HG03095 (cell line): ENCODE measurements at regions not wholly inside any gene's neighbourhood (a gene's known extent, or its start where the extent isn't known, plus 50 kb on each side); places are given as distances from the start of the nearest gene placed in this dataset.
"Not testable (repeated sequence)": the region's sequence is repeated elsewhere in the genome, so short reads cannot be mapped to it uniquely, and the experiment has no call there.

ENCODE experiments used
- ATAC-seq: cut with Tn5 transposase; IDR thresholded peaks from one replicate; pipeline ENCODE4 v1.9.1; 2021; ENCODE audit warnings: moderate library complexity; ENCODE audit not compliant: unreplicated experiment

DNA sequence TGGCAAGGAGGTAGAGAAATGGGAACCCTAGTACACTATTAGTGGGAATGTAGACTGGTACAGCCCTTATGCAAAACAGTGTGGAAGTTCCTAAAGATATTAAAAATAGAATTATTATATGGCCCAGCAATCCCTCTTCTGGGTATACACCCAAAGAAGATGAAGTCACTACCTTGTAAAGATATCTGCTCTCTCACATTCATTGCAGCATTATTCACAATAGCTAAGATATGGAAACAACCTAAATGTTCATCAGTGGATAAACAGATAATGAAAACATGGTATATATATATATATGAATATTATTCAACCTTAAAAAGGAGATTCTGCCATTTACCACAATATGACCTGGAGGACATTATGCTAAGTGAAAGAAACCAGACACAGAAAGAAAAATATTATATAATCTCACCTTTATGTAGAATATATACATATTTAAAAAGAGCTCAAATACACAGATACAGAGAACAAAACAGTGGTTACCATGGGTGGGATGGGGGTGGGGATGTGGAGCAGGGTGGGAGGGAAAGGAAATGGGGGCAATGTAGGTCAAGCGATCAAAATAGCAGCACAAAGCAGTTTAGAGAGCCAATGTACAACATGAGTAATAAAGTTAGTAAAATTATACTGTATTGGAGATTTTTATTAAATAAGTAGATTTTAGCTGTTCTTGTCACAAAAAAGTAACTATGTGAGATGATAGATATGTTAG is 138.6 kb downstream of the SPRY1 start:
- no peak for ATAC-seq

DNA sequence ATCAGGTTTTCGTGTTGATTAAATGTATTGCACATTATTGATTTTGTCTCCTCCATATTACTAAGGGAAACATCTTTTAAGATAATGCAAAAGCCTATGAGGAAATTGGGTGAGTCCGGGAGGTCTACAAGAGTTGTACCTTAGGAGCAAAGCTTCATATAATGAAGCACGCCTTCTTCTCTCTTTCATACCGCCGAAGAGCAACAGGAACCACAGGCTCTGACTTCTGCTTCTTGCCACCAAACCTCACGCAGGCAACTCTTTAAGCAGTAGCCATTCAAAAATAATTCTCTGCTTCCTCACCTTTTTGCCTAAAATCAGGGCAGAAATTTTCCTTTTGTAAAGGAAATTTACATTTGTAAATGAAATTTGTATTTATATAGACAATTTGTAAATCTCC is 139.6 kb downstream of the SPRY1 start:
- ATAC-seq = no peak

DNA sequence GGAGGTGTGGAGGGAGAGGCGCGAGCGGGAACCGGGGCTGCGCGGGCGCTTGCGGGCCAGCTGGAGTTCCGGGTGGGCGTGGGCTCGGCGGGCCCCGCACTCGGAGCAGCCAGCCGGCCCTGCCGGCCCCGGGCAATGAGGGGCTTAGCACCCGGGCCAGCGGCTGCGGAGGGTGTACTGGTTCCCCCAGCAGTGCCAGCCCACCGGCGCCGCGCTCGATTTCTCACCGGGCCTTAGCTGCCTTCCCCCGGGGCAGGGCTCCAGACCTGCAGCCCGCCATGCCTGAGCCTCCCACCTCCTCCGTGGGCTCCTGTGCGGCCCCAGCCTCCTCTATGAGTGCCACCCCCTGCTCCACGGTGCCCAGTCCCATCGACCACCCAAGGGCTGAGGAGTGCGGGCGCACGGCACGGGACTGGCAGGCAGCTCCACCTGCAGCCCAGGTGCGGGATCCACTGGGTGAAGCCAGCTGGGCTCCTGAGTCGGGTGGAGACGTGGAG is 141.4 kb downstream of the SPRY1 start:
- not testable (repeated sequence) for ATAC-seq

DNA sequence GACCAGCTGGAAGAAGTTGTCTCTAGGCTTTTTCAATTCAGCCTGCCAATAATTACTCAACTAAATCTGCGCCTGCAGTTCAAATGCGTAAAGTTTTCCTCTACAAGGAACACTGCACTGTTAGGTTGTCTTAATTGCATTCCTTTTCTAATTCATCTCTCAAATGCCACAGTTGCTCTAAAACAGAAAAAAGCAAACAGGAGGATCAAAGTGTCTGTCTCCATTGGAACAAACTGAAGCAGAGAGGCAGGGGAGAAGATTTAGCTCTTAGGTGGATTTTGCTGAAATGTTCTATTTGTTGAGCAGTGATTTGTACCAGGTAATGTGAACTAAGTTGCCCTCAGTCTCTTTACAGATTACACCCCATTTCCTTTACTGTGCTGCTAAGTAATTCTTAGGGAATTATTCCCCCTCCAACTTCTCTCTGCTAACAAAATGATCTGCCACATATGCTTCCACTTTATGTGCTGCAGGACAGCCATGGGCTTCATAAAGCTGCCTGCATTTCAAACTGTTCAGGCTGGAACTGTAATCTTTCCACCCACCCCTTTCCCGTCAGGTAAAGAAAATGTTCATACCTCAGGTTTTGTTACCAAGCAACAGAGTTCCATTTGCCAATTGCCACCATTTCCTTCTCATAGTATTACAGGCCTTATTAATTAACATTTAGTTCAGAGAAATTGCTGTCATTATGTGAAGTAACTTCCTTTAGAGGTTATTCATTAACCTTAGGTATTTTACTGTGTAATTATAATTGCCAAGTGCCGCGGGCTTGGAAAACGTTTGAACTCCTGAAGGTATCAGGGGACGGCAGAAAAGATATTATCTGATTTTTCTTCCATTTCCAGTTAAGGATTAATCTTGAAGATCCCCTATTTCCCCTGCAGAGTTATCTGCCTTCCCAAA is 149.3 kb downstream of the SPRY1 start:
- no peak for ATAC-seq

DNA sequence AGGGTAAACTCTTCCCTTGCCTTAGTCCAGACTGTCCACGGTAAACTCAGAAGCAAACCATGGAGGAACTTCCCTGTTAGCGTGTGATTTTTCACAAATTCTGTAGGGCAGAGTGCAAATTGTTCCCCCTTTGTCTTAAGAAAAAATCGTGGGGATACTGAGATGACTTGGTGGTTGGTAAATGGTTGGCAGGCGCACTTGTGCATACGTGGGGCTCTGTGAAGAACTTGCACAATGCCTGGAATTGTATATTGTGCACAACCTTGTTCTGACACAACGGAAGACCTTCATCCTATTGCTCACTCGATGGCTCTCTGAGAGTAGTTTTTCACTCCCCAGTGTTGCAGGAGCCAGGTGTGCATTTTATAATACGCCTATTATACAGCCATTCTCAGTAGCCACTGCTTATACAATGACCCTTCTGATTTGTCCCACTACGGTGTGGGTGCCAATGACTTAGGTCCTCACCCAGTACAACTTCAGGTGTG is 150.0 kb downstream of the SPRY1 start:
- no peak for ATAC-seq

DNA sequence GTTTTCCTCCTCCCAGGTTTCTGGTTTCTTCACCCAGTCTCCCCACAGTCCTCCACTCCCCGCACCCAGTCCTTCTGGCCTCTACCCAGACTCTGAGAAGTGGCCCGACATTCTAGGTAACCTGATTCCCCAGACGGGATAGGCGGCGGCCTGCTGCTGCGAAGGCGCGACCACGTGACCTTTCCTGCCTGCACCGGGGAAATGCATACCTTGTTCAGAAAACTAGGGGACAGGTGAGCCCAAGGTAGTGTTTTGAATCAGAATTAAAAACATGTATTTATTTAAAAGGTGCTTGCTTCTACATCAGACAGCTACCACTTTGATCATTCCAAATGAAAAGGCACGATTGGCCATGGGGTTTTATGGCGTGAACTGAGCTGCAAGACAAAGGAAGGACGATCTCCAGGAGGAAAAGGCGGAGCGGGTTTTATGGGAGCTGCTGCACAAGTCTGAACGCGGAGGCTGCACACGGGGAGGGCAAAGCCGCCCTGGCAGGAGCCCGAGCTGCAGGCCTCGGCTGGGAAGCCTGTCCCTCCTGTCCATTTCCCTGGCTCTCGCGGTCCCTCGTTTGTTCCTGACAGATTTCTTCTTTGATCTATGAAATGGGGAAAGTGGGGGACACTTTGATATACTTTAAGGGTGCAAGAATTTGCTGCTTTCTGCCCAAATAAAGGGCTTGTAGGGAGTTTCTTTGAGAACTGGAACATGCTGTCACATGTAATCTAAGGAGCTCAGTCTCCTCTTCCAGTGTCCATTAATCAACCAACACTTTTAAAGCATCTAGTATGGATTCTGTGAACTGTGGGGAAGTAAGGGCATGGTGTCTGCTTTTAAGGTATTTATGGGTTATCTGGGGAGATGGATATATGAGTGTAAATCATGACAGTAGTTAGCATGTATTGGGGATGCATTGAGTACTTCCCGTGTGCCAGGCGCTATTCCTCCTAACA is 150.9 kb downstream of the SPRY1 start:
- ATAC-seq = no peak

DNA sequence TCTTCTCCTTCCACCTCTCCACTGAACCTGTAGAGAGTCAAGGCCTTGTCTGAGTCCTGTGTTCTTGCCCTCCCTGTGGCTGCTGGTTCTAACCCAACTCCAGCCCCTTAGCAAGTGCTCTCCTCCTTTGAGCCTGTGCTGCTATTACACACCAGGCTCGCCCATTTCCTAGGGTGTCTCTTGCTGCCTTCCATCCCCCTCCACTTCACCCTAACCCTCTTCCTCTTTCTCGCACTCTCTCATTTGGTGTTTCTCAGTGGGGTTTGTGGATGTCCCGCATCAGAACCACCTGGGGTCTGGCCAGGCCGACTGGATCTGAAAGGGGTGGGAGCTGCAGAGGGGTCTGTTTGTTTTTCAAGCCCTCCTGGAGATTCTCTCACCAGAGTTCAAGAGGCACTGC is 156.7 kb downstream of the SPRY1 start:
- no peak for ATAC-seq

DNA sequence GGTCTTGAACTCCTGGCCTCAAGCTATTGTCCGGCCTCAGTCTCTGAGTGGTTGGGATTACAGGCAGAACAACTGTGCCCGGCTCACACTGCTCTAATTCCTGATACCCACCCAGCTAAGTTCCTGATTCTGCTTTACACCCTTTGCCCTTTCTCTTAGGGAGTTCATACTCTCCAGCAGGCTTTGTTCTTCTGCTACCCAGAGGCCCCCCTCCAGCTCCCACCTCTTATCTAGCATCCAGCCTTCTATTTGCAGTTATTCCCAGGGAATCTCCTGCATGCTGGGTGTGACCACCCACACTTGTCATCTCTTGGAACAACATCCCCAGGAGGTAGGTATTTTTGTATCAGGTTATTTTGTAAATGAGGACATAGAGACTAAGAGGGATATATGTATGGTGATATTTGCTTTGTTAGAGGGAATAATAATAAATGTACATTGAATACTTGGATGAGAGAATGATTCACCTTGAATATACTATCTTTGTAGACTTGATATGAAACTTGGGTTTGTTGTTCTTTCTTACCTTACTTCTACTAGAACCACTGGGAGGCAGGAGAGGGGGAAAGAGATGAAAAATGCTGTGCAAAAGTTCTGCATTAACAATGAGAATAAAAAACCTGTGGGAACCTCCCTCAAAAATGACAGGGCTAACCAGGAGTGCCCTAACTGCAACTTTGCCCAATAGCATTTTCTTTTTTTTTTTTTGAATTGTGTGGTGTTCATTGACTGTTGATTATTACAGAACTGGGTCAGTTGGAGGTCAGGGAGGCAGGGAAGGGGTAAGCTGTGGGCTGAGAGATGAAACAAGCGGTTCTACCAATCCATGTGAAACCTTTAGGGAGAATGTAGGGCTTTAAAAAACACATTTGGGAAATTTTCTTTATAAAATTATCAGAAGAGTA is 157.4 kb downstream of the SPRY1 start:
- no peak for ATAC-seq

DNA sequence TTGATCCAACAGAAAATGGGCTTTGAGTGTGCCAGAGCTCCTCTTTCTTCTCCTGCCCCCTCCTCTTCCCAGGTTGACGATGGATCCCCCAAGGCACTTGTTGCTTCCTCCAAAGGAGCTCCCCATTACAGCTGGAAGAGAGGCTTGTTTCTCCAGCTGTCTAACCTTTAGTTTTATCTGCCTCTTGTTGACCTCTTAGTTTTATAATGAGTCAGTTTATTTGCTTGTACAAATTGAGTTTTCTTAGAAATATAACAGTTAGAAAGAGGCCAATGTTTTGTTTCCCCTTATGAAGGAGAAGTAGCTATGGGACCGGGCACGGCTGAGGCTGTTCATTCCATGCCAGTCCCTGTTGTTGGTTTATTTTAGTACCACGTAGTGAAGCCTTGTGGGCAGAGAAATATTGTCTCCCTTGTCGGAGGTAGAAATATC is 158.2 kb downstream of the SPRY1 start:
- ATAC-seq = no peak

DNA sequence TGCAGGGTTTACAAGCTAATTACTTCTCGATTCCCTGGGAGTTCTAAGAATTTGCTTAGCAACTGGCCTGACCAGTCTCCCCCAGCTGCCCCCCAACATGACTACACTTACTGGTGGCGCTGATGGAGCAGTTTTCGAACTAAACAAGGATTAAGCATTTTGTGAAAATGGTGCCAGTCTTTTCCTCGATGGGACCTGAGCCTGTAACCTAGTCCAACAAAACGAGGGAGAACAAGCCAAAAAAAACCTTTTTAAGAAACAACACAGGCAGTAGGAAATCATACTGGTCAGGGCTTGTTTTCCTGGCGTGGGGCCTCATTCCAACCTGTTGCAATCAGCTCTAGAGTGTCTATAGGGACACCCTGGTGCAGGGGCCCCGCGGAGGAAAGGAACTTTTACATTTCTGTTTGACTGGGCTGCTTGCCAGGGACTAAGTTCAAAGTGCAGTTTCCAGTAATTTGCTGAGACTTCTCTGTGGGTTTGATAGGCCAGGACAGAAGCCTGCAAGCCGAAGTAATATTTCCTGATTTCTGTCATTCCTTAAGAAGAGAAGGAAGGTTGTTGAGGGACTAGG is 158.7 kb downstream of the SPRY1 start:
- ATAC-seq = no peak

DNA sequence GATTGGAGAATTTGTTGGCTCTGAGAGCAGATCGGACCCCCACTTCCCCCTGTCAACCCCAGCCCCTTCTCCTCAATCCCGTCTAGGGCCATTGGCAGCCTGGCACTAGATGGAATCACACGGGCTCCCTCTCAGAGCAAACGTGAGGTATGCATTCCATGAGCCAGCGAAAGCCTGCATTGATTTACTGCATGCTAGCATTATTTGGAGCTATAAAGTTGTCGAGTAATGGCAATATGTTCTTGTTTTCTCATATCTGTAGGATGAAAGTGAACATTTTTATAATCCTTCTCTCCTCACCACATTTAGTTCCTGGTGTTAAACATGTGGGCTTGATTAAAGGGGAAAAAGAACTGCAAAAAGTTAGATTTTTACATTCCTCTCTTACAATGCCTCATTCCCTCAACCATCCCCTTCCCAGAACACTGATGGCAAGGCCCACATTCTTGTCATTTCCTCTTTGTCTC is 159.2 kb downstream of the SPRY1 start:
- ATAC-seq = no peak

DNA sequence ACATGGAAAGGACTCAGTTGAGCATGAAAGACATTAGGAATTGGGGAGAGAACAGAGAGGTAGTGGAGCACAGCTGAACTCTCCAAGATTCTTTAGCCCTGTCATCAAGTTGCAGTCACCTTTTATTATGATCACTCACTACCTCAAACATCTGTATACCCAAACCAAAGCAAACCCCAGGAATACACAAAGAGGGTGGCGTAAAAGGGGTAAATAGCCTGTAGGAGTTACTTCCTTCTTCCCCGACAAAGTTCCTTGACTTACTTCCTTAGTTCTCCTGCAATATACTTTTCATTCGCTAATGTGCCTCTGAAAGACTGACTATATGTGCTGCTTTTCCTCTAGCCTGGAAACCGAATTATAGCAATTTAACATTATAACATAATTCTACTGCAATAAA is 159.9 kb downstream of the SPRY1 start:
- no peak for ATAC-seq

DNA sequence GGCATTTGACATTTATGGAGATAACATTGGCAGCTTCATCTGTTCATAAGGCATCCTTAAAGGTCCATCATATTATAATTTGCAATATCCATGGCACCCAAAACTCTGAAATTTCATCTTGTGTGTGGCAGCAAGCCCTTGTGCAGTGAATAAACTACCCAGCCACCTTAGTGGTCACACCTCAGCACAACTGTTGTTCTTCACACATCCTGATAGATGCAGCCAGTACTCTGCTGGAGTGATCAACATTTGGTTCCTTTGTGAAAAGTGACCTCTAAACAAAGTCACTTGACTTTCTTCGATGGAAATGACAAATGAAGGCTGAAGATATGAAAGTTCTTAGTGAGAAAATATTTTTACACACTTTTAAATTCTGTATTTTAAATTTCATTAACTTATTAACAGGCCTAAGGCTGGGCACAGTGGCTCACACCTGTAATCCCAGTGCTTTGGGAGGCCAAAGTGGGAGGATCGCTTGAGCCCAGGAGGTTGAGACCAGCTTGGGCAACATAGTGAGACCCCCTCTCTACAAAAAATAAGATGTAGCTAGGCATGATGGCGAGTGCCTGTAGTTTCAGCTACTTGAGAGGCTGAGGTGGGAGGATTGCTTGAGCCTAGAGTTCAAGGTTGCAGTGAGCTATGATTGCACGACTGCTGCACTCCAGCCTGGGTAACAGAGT is 161.4 kb downstream of the SPRY1 start:
- ATAC-seq = no peak

DNA sequence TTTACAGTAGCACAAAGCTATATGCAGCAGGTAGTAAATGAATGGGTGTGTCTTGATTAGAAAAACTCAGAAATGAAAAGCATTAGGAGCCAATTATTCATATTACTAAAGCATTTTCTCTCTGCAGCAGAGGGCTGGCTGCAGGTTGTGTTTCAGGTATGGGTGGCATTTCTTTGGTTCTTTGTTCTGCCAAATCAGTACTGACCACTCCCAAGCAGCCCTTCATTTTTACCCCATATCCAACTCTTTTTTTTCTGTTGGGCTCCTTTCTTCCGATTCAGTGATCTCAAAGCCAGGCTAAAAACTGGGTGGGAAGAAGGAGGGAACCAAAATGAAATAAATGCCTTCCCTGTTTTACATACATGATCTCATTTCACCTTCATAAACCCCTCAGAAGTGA is 162.3 kb downstream of the SPRY1 start:
- no peak for ATAC-seq

DNA sequence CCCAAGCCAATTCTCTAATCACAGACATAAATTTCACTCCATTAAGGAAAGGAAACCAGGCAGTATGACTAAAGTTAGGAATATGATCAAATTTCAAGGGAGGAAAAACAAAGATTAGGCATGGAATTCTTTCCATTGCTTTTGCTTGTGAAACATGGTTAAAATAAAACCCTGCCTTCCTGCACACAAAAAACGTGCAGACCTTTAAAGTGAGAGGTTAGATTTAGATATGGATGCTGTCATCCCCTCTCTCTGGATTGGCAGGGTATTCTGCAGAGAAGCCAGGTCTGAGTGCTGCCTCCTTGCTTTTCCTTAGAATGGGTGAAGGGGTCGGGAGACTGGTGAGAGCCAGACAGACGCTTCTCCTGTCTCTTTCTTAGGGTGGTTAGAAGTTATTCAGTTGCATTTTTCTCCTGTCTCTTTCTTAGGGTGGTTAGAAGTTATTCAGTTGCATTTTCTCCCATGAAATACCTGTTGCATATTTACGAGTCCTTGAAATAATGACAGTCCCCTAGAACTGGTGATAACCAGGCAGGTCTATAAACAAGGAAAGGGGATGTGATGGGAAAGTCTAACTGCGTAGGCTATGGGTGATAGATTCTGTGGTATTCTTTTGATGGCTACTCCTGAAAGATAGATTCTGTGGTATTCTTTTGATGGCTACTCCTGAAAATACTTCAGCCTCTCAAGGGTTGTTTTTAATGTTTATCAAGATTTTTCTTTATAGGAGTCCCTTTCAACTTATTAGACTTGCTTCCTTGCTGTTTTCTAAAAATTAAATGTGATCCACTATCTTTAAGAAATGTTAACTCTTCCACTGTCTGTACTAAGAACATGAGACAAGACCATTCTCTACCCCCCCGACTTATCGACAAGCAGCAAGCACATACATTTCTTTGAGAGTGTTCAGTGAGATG is 163.6 kb downstream of the SPRY1 start:
- ATAC-seq = no peak

DNA sequence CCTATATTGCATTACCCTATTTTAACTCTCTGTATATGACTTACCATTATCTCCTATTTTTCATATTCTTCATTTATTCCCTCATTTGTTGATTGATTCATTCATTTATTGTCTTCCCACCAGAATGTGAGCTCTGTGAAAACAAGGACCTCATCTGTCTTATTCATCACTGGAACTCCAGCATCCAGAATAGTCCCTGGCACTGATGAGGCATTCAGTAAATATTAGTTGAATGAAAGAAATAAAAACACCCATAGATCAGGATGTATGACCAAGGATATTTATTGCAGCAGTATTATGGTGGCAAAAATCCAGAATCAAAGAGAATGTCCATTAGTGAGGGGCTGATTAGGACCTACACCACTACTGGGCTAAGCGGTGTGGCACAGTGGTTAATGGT is 164.9 kb downstream of the SPRY1 start:
- no peak for ATAC-seq

DNA sequence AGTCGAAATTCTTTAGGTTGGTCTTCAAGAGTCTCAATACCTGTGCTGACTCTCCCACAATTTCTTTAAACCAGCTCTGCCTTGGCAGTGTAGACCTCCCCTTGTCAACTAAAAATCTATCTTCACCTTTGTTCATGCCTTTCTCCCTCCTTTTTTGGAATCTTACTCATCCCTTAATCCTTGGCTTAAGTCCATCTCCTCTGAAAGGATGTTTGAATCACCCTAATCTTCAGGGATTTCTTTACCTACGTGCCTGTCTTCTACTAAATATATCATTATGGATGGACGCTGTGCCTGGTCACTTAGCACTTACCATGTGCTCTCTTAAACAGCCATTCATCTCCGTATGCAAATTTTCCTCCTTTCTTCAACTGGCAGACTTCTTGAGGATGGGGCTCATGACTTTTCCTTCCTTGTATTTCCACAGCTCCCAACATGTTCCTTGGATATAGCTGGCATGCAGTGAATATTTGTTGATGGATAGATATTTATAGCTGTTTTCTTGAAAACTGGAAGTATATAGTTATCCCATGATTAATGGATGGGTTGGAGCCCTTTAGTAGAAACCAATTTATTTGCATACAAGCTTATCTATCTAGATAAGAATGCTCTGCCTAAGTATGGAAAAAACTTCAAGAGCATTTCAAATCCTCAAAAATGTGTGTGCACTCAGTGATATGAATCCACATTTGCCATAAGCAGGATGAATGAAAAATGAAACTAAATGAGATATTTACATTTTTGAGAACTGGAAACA is 166.6 kb downstream of the SPRY1 start:
- ATAC-seq = no peak
